Endothelial cell of umbilical vein (primary cell): ENCODE measurements at regions not wholly inside any gene's neighbourhood (a gene's known extent, or its start where the extent isn't known, plus 50 kb on each side); places are given as distances from the start of the nearest gene placed in this dataset.

Source experiments
- BruUV-seq: library from RNA; stranded (reverse); fragments of 400-500 nt; replicated peaks from 2 replicates; lab custom pipeline; 2021; lab: Mats Ljungman, UMichigan
- CTCF ChIA-PET: fragments of 300-600, 350-600 bp; sonication (Branson Sonifier 250); formaldehyde crosslinking; loops from one replicate; lab custom pipeline; 2021; ENCODE audit warnings: antibody characterized with exemption, inconsistent platforms; lab: Charles Lee
- POLR2A ChIA-PET: fragments of 300-600, 350-600 bp; sonication (Branson Sonifier 250); formaldehyde crosslinking; loops from one replicate; lab custom pipeline; 2021; ENCODE audit warnings: antibody characterized with exemption, inconsistent platforms; lab: Charles Lee
- DNase-seq: peaks from one replicate; pipeline ENCODE4 v3.0.0-alpha.2; 2011; ENCODE audit warnings: low read depth, low spot score
- FAIRE-seq: peaks from 2 replicates; lab custom pipeline; 2011; peaks lifted over from hg19 to GRCh38; lab: Jason Lieb, UNC
- H2AFZ ChIP-seq: 2 replicates; pipeline ENCODE4 v1.6.0; 2012; ENCODE audit warnings: low read depth, low read length, control low read depth, inconsistent platforms
- H3K27ac ChIP-seq: 2 replicates; pipeline ENCODE4 v1.5.1; 2011; ENCODE audit warnings: low read depth, mild to moderate bottlenecking, control low read depth, low read length, moderate library complexity; ENCODE audit not compliant: insufficient read depth
- H3K27me3 ChIP-seq, 2 experiments: 2 replicates each; pipeline versions ENCODE4 v1.6.0 to v1.6.1; 2011; ENCODE audit warnings: low read length in 2 of 2, mixed read lengths in 1 of 2; ENCODE audit not compliant: control insufficient read depth in 2 of 2, insufficient read depth in 2 of 2
- H3K36me3 ChIP-seq, 2 experiments: 2 replicates in 1 of 2; 3 replicates in 1 of 2; pipeline ENCODE4 v1.5.1; 2011; ENCODE audit warnings: low read length in 2 of 2, mild to moderate bottlenecking in 1 of 2, moderate library complexity in 1 of 2; ENCODE audit not compliant: control insufficient read depth in 2 of 2, insufficient read depth in 2 of 2; ENCODE audit errors: extremely low read depth in 1 of 2
- H3K4me1 ChIP-seq: 3 replicates; pipeline ENCODE4 v1.5.1; 2011; ENCODE audit warnings: mild to moderate bottlenecking, low read length; ENCODE audit not compliant: control insufficient read depth, insufficient read depth; ENCODE audit errors: extremely low read depth
- H3K4me2 ChIP-seq: 2 replicates; pipeline ENCODE4 v1.6.1; 2011; ENCODE audit warnings: low read length, control low read depth, mixed read lengths; ENCODE audit not compliant: insufficient read depth
- H3K4me3 ChIP-seq, 3 experiments: fragments of 200-600 bp in 1 of 3; sonication (generic), shearing (Covaris generic) in 1 of 3; replicated peaks in 1 of 3; 2 replicates each; pipeline ENCODE4 v1.5.1; 2011 to 2016; ENCODE audit warnings: control low read depth in 3 of 3, low read length in 3 of 3, mild to moderate bottlenecking in 2 of 3, inconsistent platforms in 1 of 3, low read depth in 1 of 3, moderate library complexity in 1 of 3; ENCODE audit not compliant: insufficient read depth in 1 of 3
- H3K79me2 ChIP-seq: 2 replicates; pipeline ENCODE4 v1.6.0; 2012; ENCODE audit warnings: low read length, inconsistent platforms; ENCODE audit not compliant: control insufficient read depth, insufficient read depth
- H3K9ac ChIP-seq: replicated peaks from 2 replicates; pipeline ENCODE3; 2011; ENCODE audit warnings: low read length, control low read depth; ENCODE audit not compliant: insufficient read depth; ENCODE audit errors: extremely low read depth
- H3K9me1 ChIP-seq: replicated peaks from 3 replicates; pipeline ENCODE4 v1.6.0; 2011; ENCODE audit warnings: mild to moderate bottlenecking, low read length; ENCODE audit not compliant: control insufficient read depth, insufficient read depth; ENCODE audit errors: extremely low read depth
- H3K9me3 ChIP-seq: replicated peaks from 2 replicates; pipeline ENCODE4 v1.5.1; 2012; ENCODE audit warnings: low read length, inconsistent platforms; ENCODE audit not compliant: control insufficient read depth, insufficient read depth
- H4K20me1 ChIP-seq: replicated peaks from 2 replicates; pipeline ENCODE3; 2011; ENCODE audit warnings: mild to moderate bottlenecking, low read length; ENCODE audit not compliant: control insufficient read depth, insufficient read depth; ENCODE audit errors: extremely low read depth
- EZH2 ChIP-seq: IDR thresholded peaks from 2 replicates; pipeline ENCODE4 v1.6.1; 2012; ENCODE audit warnings: borderline replicate concordance, low read depth, mild to moderate bottlenecking, moderate library complexity, low read length, inconsistent platforms; ENCODE audit not compliant: severe bottlenecking
- FOS ChIP-seq: IDR thresholded peaks from 2 replicates; pipeline ENCODE4 v1.6.1; 2011; ENCODE audit warnings: mild to moderate bottlenecking, low read length, moderate library complexity, borderline replicate concordance; ENCODE audit not compliant: insufficient read depth
- GATA2 ChIP-seq: IDR thresholded peaks from 2 replicates; pipeline ENCODE4 v1.7.0; 2011; ENCODE audit warnings: low read depth, mild to moderate bottlenecking, moderate library complexity, mixed read lengths, low read length; ENCODE audit not compliant: insufficient read length, insufficient read depth
- JUN ChIP-seq: IDR thresholded peaks from 2 replicates; pipeline ENCODE4 v1.6.1; 2011; ENCODE audit warnings: borderline replicate concordance, low read depth; ENCODE audit not compliant: insufficient read length, insufficient read depth
- MYC ChIP-seq: IDR thresholded peaks from one replicate; pipeline ENCODE4 v1.6.1; 2011; ENCODE audit warnings: mild to moderate bottlenecking, low read depth, low read length
- POLR2A ChIP-seq: IDR thresholded peaks from 2 replicates; pipeline ENCODE4 v1.6.1; 2012; ENCODE audit warnings: low read depth, mild to moderate bottlenecking, control low read depth, low read length
- POLR2AphosphoS5 ChIP-seq: IDR thresholded peaks from 2 replicates; pipeline ENCODE4 v1.6.1; 2012; ENCODE audit warnings: low read depth, mild to moderate bottlenecking, control low read depth, low read length, moderate library complexity; ENCODE audit not compliant: insufficient read depth
- dilution Hi-C: fragments of 300-500 bp; cut with MboI; formaldehyde crosslinking; loops from one replicate; pipeline ENCODE4 v1.15.0; 2019; ENCODE audit warnings: low sequenced_read_pairs; ENCODE audit not compliant: extremely low pct_ligation_motif_present
- intact Hi-C: fragments of 100-400 bp; cut with micrococcal nuclease; formaldehyde crosslinking; loops from one replicate; pipeline ENCODE4 v1.10.0; 2022
- TF ChIP-seq, protein P1 (sequence below), 2 donors: IDR thresholded peaks; 1 replicate in 1 of 2; 2 replicates in 1 of 2; pipeline ENCODE4 v1.5.1; 2011; ENCODE audit warnings: low read length in 2 of 2, mild to moderate bottlenecking in 2 of 2, moderate library complexity in 2 of 2, control low read depth in 1 of 2, inconsistent platforms in 1 of 2, low read depth in 1 of 2; ENCODE audit not compliant: insufficient read depth in 1 of 2; ENCODE audit errors: extremely low read depth in 1 of 2
- TF ChIP-seq, protein P2 (sequence below): IDR thresholded peaks from 2 replicates; pipeline ENCODE4 v1.6.1; 2011; ENCODE audit not compliant: insufficient read depth, insufficient read length

DNA sequence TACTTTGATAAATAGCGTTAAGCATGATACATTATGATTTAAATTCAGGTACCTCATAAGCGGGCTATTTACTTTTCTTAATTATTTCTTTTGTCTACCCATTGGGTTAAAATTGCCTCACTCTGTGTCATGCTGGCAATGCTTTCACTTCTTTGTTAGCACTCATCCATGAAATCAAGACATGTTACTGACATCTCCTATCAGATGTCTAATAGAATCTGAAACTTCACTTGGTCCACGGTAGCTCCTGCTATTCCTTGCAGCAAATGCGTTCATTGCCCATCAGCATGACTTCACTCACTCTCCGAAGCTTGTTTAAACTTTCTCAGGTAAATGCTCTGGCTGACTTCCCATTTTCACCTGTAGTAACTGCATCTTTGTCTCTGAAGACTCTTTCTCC is 193.5 kb upstream of the EDIL3 start:
- no peak for TF ChIP-seq EZH2
- TF ChIP-seq, protein P1, sequence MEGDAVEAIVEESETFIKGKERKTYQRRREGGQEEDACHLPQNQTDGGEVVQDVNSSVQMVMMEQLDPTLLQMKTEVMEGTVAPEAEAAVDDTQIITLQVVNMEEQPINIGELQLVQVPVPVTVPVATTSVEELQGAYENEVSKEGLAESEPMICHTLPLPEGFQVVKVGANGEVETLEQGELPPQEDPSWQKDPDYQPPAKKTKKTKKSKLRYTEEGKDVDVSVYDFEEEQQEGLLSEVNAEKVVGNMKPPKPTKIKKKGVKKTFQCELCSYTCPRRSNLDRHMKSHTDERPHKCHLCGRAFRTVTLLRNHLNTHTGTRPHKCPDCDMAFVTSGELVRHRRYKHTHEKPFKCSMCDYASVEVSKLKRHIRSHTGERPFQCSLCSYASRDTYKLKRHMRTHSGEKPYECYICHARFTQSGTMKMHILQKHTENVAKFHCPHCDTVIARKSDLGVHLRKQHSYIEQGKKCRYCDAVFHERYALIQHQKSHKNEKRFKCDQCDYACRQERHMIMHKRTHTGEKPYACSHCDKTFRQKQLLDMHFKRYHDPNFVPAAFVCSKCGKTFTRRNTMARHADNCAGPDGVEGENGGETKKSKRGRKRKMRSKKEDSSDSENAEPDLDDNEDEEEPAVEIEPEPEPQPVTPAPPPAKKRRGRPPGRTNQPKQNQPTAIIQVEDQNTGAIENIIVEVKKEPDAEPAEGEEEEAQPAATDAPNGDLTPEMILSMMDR (IDR thresholded peaks at IDR 0.05; ENCODE audit: extremely low read depth in 1 of 2, insufficient read depth in 1 of 2, low read depth in 1 of 2, low read length in 2 of 2), result no peak
- no peak for TF ChIP-seq POLR2AphosphoS5
- TF ChIP-seq GATA2, result no peak
- TF ChIP-seq MYC, result no peak
- TF ChIP-seq, protein P2, sequence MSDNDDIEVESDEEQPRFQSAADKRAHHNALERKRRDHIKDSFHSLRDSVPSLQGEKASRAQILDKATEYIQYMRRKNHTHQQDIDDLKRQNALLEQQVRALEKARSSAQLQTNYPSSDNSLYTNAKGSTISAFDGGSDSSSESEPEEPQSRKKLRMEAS, result no peak
- TF ChIP-seq POLR2A, result no peak
- TF ChIP-seq FOS, result no peak
- TF ChIP-seq JUN, result no peak
- Histone ChIP-seq H3K79me2 (no peaks in the 10 kb centered on the region), H3K9me1 (no peaks in the 10 kb centered on the region), H3K4me1 (no peaks in the 10 kb centered on the region), H4K20me1 (no peaks in the 10 kb centered on the region), H3K4me3 (no peak overlapping the region), H3K9ac (no peak overlapping the region), H3K27ac (no peak overlapping the region), H3K36me3 (no peaks in the 10 kb centered on the region), H2AFZ (no peak overlapping the region), H3K27me3 (no peaks in the 10 kb centered on the region), H3K9me3 (no peaks in the 10 kb centered on the region), H3K4me2 (no peak overlapping the region)
- dilution Hi-C loops, result no loop called here
- CTCF ChIA-PET, result no interaction called here
- POLR2A ChIA-PET, result no interaction called here
- DNase-seq (no peak), FAIRE-seq (no peak)
- no TSS peak for BruUV-seq
- intact Hi-C loops, result no loop called here
